ENCODE measurements at regions not wholly inside any gene's neighbourhood (a gene's known extent, or its start where the extent isn't known, plus 50 kb on each side); places are given as distances from the start of the nearest gene placed in this dataset.
A peak's percentile ranks its signal among the peaks of the same experiment; 100 is the strongest.

DNA sequence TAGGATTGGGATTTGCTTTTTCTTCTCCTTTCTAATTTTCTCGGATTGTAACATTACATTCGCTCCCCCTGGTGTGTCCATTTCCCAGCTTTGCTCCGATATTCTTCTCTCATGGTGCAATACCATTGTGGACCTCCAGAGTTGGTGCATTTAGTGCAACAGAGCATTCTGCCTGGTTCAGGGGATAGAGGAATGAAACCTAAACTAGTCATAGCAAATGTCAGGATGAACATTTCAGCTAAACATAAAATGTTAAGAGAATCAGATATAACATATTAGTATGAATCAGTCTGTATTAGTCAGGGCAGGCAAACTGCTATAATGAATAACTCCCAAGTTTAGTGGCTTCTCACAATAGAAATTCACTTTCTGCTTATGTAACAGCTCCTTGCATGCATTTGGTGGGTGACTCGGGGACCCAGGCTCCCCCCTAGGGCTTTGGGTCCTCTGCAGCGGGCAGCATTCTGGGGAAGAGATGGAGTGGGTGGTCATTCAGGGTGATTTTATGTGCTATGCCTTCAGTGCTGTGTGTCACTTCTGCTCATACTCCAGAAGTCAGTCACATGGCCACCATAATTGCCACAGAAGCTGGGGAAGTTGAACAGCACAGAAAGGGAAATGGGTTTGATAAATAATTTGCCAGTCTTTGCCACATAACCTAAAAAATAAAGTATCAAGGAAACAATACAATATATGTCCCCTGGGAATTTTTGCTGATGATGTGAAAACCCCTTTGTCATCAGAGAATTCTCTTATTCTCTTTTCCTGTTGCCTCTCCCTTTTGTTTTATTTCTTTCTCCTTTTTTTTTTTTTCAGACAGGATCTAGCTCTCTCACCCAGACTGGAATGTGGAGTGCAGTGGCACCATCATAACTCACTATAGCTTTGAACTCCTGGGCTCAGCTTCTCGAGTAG is 111.0 kb downstream of the HSPH1 start:
- no peak for DNase-seq (ENCODE audit: low read depth)
- no peak overlapping the region for H3K4me3 ChIP-seq (ENCODE audit: low read depth, low read length)
- TF ChIP-seq, protein P1, sequence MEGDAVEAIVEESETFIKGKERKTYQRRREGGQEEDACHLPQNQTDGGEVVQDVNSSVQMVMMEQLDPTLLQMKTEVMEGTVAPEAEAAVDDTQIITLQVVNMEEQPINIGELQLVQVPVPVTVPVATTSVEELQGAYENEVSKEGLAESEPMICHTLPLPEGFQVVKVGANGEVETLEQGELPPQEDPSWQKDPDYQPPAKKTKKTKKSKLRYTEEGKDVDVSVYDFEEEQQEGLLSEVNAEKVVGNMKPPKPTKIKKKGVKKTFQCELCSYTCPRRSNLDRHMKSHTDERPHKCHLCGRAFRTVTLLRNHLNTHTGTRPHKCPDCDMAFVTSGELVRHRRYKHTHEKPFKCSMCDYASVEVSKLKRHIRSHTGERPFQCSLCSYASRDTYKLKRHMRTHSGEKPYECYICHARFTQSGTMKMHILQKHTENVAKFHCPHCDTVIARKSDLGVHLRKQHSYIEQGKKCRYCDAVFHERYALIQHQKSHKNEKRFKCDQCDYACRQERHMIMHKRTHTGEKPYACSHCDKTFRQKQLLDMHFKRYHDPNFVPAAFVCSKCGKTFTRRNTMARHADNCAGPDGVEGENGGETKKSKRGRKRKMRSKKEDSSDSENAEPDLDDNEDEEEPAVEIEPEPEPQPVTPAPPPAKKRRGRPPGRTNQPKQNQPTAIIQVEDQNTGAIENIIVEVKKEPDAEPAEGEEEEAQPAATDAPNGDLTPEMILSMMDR (conservative IDR thresholded peaks at IDR 0.05; ENCODE audit: low read depth, low read length): peak; percentile 40

DNA sequence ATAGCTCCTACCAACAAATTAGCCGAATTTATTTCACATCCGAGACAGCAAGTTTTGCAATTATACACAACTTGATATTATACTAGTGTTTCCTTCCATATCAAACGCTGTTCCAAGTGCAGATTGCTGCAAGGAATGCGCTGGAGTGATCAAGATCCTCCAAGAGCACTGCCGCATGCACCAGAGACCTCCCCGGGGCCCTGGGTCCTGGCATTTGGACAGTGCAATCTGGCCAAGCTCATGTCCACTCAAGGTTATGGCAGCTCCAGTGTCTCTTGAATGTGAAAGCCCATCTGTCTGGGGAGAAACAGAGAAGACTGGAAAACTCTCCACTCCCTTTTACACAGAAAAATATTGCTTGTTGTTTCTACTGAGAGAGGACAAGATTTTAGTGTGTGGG is 111.9 kb downstream of the HSPH1 start:
- TF ChIP-seq, protein P1 (conservative IDR thresholded peaks at IDR 0.05; ENCODE audit: low read depth, low read length): no peak
- H3K4me3 ChIP-seq (ENCODE audit: low read depth, low read length): no peak overlapping the region
- no peak for DNase-seq (ENCODE audit: low read depth)

DNA sequence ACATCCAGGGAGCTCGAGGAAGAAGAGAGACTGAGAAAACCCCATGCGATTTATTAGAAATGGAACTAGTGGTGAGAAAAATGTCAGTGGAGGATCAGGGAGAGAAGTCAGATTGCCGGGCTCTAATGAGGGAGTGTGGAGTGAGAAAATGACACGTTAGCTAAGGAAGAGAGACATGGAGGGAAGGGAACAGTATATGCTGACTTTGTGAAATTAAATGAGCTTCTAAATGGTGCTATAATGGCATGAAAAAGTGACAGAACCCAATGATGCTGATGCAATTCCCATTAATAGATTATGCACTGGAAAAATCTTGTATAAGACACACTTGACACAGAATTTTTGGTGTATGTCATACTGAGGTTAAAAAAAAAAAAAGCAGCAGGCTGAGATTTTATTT is 112.6 kb downstream of the HSPH1 start:
- TF ChIP-seq, protein P1 (conservative IDR thresholded peaks at IDR 0.05; ENCODE audit: low read depth, low read length): no peak
- no peak overlapping the region for H3K4me3 ChIP-seq (ENCODE audit: low read depth, low read length)
- no peak for DNase-seq (ENCODE audit: low read depth)

DNA sequence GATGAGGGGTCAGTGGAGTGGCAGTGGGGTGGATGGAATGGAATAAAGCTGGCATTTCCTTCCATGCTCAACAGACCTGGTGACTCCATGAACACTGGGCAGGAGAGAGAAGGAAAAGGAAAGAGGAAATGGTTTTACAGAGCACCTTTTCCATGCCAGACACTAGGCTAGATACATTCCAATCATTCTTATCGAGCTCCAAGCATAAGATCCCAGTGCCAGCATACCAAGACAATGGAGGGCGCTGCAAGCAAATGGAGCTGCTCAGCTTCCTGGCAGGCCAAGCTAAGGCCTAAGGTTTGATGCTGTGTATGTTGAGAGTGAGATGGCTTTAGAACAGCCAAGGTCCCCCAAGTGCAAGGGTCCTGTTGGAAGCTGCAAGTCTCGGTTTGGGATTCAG is 113.2 kb downstream of the HSPH1 start:
- DNase-seq (ENCODE audit: low read depth): no peak
- no peak overlapping the region for H3K4me3 ChIP-seq (ENCODE audit: low read depth, low read length)
- TF ChIP-seq, protein P1 (conservative IDR thresholded peaks at IDR 0.05; ENCODE audit: low read depth, low read length): peak; percentile 20

DNA sequence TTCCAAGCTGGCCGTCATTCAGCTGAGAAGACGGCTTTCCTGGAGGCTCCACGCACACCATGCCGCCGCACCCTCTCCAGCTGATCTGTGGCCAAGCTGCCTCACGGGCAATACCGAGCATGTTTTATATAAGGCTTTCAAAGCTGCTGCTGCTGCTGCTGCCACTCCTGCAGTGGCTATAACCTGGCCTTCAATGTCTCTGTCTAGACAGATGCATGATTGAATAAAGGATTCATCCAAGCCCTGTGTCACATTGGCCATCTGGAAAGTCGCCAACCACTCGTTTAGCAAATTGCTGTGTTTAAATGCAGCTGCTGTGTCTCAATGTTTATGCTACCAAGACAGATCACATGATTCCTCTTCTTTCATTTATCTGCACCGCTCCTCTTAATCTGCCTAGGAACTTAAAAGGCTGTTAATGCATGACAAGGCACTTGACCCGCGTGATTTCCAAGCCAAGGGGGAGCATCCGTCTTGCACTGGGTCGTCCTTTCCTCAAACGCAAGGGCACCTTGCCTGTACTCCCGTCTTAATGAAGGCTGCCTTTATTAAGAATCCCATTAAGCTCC is 114.3 kb downstream of the TEX26 start:
- TF ChIP-seq, protein P1 (conservative IDR thresholded peaks at IDR 0.05; ENCODE audit: low read depth, low read length): no peak
- H3K4me3 ChIP-seq (ENCODE audit: low read depth, low read length): no peak overlapping the region
- no peak for DNase-seq (ENCODE audit: low read depth)

DNA sequence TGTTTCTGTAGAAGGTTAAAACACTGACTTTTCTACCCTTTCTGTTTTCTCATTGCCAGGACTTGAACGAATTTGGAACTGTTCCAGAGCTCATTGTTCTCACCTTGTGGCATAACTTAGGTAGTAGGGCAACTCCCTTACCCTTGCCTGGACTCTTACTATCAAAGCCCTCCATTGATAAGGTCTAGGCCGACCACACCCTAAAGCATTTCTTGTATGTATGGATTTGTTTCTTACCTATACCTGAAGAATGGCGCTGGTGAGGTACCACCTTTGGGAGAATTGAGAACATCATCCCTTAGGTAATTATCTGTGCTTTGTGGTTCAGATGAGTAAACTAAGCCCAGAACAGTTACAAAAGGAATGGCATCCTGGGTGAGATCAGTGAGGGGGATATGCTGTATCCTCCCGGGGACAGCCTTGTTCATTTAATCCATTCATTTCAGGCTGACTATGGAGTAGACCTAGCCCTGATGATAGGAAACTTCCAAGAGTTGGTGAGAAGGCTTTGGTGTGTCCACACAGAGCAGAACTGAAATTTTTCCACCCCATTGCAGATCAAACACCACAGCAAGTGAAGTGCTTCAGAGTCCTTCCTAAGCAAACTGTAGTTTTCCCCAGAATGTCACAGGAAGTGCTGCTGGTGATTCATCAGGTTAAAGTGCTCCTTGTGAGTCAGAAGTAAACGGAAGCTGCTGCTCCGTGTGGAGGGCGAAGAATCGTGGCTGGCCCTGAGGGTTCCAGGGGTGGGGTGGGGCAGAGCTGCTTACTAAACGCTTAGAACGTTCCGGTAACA is 113.0 kb downstream of the TEX26 start:
- TF ChIP-seq, protein P1 (conservative IDR thresholded peaks at IDR 0.05; ENCODE audit: low read depth, low read length): no peak
- peak; percentile 89 for DNase-seq (ENCODE audit: low read depth)
- H3K4me3 ChIP-seq (ENCODE audit: low read depth, low read length): no peak overlapping the region

Measured in epithelial cell of proximal tubule (primary cell).